Fibroblast of mammary gland (primary cell): ENCODE measurements at regions not wholly inside any gene's neighbourhood (a gene's known extent, or its start where the extent isn't known, plus 50 kb on each side); places are given as distances from the start of the nearest gene placed in this dataset.

Source experiments
- DNase-seq: peaks from one replicate; pipeline ENCODE4 v3.0.0-alpha.2; 2010; ENCODE audit warnings: low read depth
- H3K4me3 ChIP-seq: 2 replicates; pipeline ENCODE4 v1.5.1; 2011; ENCODE audit warnings: low read depth, mild to moderate bottlenecking, low read length, moderate library complexity; ENCODE audit not compliant: control insufficient read depth
- TF ChIP-seq, protein P1 (sequence below): conservative IDR thresholded peaks from 2 replicates; pipeline ENCODE4 v1.5.1; 2011; ENCODE audit warnings: low read depth, low read length, inconsistent platforms; ENCODE audit not compliant: control insufficient read depth, insufficient read depth

- no peak overlapping the region for H3K4me3 ChIP-seq
- DNase-seq = no peak
- TF ChIP-seq, protein P1, sequence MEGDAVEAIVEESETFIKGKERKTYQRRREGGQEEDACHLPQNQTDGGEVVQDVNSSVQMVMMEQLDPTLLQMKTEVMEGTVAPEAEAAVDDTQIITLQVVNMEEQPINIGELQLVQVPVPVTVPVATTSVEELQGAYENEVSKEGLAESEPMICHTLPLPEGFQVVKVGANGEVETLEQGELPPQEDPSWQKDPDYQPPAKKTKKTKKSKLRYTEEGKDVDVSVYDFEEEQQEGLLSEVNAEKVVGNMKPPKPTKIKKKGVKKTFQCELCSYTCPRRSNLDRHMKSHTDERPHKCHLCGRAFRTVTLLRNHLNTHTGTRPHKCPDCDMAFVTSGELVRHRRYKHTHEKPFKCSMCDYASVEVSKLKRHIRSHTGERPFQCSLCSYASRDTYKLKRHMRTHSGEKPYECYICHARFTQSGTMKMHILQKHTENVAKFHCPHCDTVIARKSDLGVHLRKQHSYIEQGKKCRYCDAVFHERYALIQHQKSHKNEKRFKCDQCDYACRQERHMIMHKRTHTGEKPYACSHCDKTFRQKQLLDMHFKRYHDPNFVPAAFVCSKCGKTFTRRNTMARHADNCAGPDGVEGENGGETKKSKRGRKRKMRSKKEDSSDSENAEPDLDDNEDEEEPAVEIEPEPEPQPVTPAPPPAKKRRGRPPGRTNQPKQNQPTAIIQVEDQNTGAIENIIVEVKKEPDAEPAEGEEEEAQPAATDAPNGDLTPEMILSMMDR = no peak
These were observed 203.2 kb downstream of the DMRT2 start for GRCh38 chr9:1253064-1253979.

GRCh38 chr9:1254071-1254470 is 203.9 kb downstream of the DMRT2 start:
- H3K4me3 ChIP-seq = no peak overlapping the region
- DNase-seq = no peak
- TF ChIP-seq, protein P1 = no peak

DNA sequence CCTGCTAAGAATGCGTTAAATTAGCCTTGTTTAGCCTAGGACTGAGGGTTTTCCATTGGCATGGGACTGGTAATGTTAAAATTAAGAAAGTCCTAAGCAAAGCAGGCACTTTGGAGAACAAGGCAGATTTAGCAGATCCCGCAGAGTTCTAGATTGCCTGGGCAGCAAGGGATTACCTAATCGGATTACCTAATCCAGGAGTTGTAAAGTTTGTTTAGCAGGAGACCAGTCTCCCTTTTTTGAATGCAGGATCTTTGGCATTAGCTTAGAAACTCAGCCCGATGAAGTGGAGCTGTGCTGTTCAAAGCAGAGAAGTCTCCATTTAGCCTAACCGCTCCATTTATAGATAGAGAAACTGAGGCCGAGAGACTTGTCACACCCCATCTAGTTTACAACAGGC is 206.0 kb downstream of the DMRT2 start:
- H3K4me3 ChIP-seq = no peak overlapping the region
- DNase-seq = no peak
- TF ChIP-seq, protein P1 = no peak

DNA sequence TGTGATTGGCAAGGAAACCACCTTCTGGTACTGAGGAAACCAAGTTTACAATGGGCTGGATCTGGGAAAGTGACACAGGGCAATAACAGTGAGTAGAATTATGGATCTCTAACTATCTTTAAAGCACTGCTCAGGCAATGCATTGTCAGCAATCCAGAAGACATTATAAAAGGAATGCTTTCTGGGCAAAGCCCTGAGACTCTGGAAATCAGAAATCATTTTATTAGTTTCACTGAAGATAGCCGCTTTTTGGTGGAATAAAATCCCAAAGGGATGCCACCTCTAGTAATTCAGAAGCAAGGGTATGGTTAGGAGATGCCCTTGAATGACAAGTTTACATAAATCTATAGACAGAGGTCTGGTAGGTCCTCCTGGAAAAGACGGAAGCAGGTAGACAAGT is 211.1 kb downstream of the DMRT2 start:
- no peak overlapping the region for H3K4me3 ChIP-seq
- DNase-seq = no peak
- TF ChIP-seq, protein P1 = no peak

- TF ChIP-seq, protein P1 = no peak
- no peak for DNase-seq
- no peak overlapping the region for H3K4me3 ChIP-seq
These were observed 212.0 kb downstream of the DMRT2 start for GRCh38 chr9:1261879-1262766.

DNA sequence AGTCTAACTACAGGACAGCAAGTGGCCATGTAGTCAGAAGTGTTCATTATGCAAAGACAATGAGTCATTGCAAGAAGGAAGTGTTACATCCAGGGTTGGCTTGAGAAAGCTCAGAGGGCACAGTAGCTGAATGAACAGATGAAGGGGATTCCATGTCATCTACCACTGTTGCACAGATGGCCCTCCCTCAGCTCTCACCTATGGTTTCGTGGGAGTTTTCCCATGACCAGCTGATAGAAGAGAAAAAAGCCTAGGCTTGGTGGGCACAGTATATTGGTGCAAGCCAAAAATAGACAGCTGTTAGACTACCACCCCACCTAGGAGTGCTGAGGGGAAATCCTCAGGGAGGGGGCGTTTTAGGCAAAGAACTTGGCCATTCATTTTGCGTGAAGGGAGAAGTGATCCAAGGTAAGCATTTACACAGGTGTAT is 217.0 kb downstream of the DMRT2 start:
- peak; percentile 19 for DNase-seq
- no peak overlapping the region for H3K4me3 ChIP-seq

More for the DNA sequence above, 217.0 kb downstream of the DMRT2 start:
- TF ChIP-seq, protein P1 = no peak
